HL-60 (cell line): ENCODE measurements at regions not wholly inside any gene's neighbourhood (a gene's known extent, or its start where the extent isn't known, plus 50 kb on each side); places are given as distances from the start of the nearest gene placed in this dataset.

ENCODE experiments used
- GABPA ChIP-seq: IDR thresholded peaks from 2 replicates; pipeline ENCODE4 v1.6.1; 2012; ENCODE audit warnings: low read depth
- POLR2AphosphoS5 ChIP-seq: IDR thresholded peaks from 2 replicates; pipeline ENCODE4 v1.6.1; 2012; ENCODE audit warnings: low read depth
- REST ChIP-seq: IDR thresholded peaks from 2 replicates; pipeline ENCODE4 v1.6.1; 2012; ENCODE audit warnings: low read depth; ENCODE audit not compliant: insufficient replicate concordance
- TF ChIP-seq, protein P1 (sequence below): IDR thresholded peaks from one replicate; pipeline ENCODE4 v1.5.1; 2011; ENCODE audit warnings: low read length, control low read depth, inconsistent platforms; ENCODE audit not compliant: insufficient read depth

DNA sequence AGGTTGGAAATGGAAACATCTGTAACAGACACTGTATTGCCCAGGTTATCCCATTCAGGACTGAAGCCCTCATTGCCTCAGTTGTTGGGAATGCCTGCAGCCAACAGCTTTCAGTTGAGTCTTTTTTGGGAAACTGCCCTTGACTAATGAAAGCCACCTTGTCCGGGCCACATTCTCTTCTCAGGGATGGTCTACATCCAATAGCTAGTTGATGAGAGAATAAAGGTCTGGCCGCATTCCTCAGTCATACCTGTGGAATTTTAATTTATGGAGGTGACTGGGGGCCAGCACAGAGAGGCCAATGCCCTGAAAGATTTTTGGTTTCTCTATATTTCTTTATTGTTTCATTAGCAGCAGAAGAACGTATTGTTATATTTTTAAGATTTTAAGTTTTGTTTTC, 147.6 kb upstream of the MSX1 start:
- TF ChIP-seq, protein P1, sequence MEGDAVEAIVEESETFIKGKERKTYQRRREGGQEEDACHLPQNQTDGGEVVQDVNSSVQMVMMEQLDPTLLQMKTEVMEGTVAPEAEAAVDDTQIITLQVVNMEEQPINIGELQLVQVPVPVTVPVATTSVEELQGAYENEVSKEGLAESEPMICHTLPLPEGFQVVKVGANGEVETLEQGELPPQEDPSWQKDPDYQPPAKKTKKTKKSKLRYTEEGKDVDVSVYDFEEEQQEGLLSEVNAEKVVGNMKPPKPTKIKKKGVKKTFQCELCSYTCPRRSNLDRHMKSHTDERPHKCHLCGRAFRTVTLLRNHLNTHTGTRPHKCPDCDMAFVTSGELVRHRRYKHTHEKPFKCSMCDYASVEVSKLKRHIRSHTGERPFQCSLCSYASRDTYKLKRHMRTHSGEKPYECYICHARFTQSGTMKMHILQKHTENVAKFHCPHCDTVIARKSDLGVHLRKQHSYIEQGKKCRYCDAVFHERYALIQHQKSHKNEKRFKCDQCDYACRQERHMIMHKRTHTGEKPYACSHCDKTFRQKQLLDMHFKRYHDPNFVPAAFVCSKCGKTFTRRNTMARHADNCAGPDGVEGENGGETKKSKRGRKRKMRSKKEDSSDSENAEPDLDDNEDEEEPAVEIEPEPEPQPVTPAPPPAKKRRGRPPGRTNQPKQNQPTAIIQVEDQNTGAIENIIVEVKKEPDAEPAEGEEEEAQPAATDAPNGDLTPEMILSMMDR, result no peak
- TF ChIP-seq POLR2AphosphoS5 (no peak), REST (no peak), GABPA (no peak)
